ENCODE measurements at regions not wholly inside any gene's neighbourhood (a gene's known extent, or its start where the extent isn't known, plus 50 kb on each side); places are given as distances from the start of the nearest gene placed in this dataset.
"Not testable (repeated sequence)": the region's sequence is repeated elsewhere in the genome, so short reads cannot be mapped to it uniquely, and the experiment has no call there.

GRCh38 chr7:123265853-123266252 is 66.1 kb upstream of the SLC13A1 start:
- no peak for DNase-seq (ENCODE audit: low spot score)
- 83% methylated on average over 1 of the region's 1 CpG for WGBS

GRCh38 chr7:123264820-123265219 is 65.1 kb upstream of the SLC13A1 start:
- not testable (repeated sequence) for DNase-seq (ENCODE audit: low spot score); H3K27ac ChIP-seq (ENCODE audit: low read depth in 1 of 2, low read length in 2 of 2); H3K9ac ChIP-seq (ENCODE audit: low read depth in 1 of 2, low read length in 2 of 2); H3K4me3 ChIP-seq (ENCODE audit: low read depth in 1 of 3, low read length in 3 of 3); H3K4me1 ChIP-seq (ENCODE audit: control insufficient read depth in 4 of 4, insufficient read depth in 4 of 4, low read length in 3 of 4); H3K27me3 ChIP-seq (ENCODE audit: control insufficient read depth in 4 of 4, insufficient read depth in 4 of 4, low read length in 3 of 4); H3K36me3 ChIP-seq (ENCODE audit: control insufficient read depth in 4 of 4, insufficient read depth in 3 of 4, low read depth in 1 of 4, low read length in 3 of 4); H3K9me3 ChIP-seq (ENCODE audit: control insufficient read depth in 4 of 4, low read length in 3 of 4)
- WGBS: 41% methylated on average over 1 of the region's 1 CpG

More at GRCh38 chr7:123265853-123266252, 66.1 kb upstream of the SLC13A1 start:
- no peaks in the 10 kb centered on the region for H3K36me3 ChIP-seq (ENCODE audit: control insufficient read depth in 4 of 4, insufficient read depth in 3 of 4, low read depth in 1 of 4, low read length in 3 of 4)
- H3K9ac ChIP-seq (ENCODE audit: low read depth in 1 of 2, low read length in 2 of 2): no peak overlapping the region
- no peaks in the 10 kb centered on the region for H3K4me1 ChIP-seq (ENCODE audit: control insufficient read depth in 4 of 4, insufficient read depth in 4 of 4, low read length in 3 of 4)
- H3K27ac ChIP-seq (ENCODE audit: low read depth in 1 of 2, low read length in 2 of 2): no peak overlapping the region
- no peaks in the 10 kb centered on the region for H3K27me3 ChIP-seq (ENCODE audit: control insufficient read depth in 4 of 4, insufficient read depth in 4 of 4, low read length in 3 of 4)
- no peaks in the 10 kb centered on the region for H3K9me3 ChIP-seq (ENCODE audit: control insufficient read depth in 4 of 4, low read length in 3 of 4)
- H3K4me3 ChIP-seq (ENCODE audit: low read depth in 1 of 3, low read length in 3 of 3): no peak overlapping the region
- no peak for TF ChIP-seq NR2F2 (IDR thresholded peaks at IDR 0.05)
- no peak for TF ChIP-seq REST (IDR thresholded peaks at IDR 0.05)
- TF ChIP-seq ATF3 (IDR thresholded peaks at IDR 0.05): no peak
- TF ChIP-seq FOXA2 (IDR thresholded peaks at IDR 0.05): no peak
- TF ChIP-seq HNF4G (IDR thresholded peaks at IDR 0.05): no peak
- TF ChIP-seq MAX (IDR thresholded peaks at IDR 0.05): no peak
- no peak for TF ChIP-seq YY1 (IDR thresholded peaks at IDR 0.05)
- no peak for TF ChIP-seq TAF1 (conservative IDR thresholded peaks at IDR 0.05)
- no peak for TF ChIP-seq RAD21 (IDR thresholded peaks at IDR 0.05)
- no peak for TF ChIP-seq GABPA (IDR thresholded peaks at IDR 0.05 in 1 of 2, conservative IDR thresholded peaks at IDR 0.05 in 1 of 2)
- no peak for TF ChIP-seq ZBTB33 (IDR thresholded peaks at IDR 0.05)
- no peak for TF ChIP-seq EGR1 (IDR thresholded peaks at IDR 0.05; ENCODE audit: low read depth in 2 of 2)
- no peak for TF ChIP-seq HNF4A (conservative IDR thresholded peaks at IDR 0.05)
- no peak for TF ChIP-seq SP1 (IDR thresholded peaks at IDR 0.05)
- TF ChIP-seq CTCF (IDR thresholded peaks at IDR 0.05; ENCODE audit: low read depth, low read length, missing input control): no peak
- no peak for TF ChIP-seq JUND (IDR thresholded peaks at IDR 0.05)
- no peak for TF ChIP-seq RXRA (IDR thresholded peaks at IDR 0.05)
- no peak for TF ChIP-seq FOXA1 (IDR thresholded peaks at IDR 0.05)

Measured in liver (tissue), 8 donors.